ENCODE measurements at regions not wholly inside any gene's neighbourhood (a gene's known extent, or its start where the extent isn't known, plus 50 kb on each side); places are given as distances from the start of the nearest gene placed in this dataset.
A peak's percentile ranks its signal among the peaks of the same experiment; 100 is the strongest.

- Histone ChIP-seq H3K9me3 (ENCODE audit: control insufficient read depth, insufficient read depth, low read depth, low read length) (no peaks in the 10 kb centered on the region), H3K4me2 (ENCODE audit: extremely low read depth, insufficient read depth, low read length) (no peak overlapping the region), H4K20me1 (ENCODE audit: control insufficient read depth, extremely low read depth, insufficient read depth, low read length) (no peaks in the 10 kb centered on the region), H3K9ac (ENCODE audit: insufficient read depth, low read length) (no peak overlapping the region), H3K36me3 (ENCODE audit: control insufficient read depth, insufficient read depth, low read length) (no peaks in the 10 kb centered on the region), H3K27me3 (ENCODE audit: control insufficient read depth, insufficient read depth, low read length) (no peaks in the 10 kb centered on the region), H3K4me1 (ENCODE audit: control insufficient read depth, extremely low read depth, insufficient read depth, low read length) (no peaks in the 10 kb centered on the region), H3K4me3 (replicated peaks in 1 of 4; ENCODE audit: control extremely low read depth in 1 of 4, insufficient read depth in 1 of 4, low read depth in 3 of 4, low read length in 4 of 4) (no peak overlapping the region), H2AFZ (ENCODE audit: low read length) (no peak overlapping the region), H3K79me2 (ENCODE audit: control insufficient read depth, insufficient read depth, low read length) (no peaks in the 10 kb centered on the region), H3K27ac (ENCODE audit: insufficient read depth, low read length) (no peak overlapping the region)
- TF ChIP-seq CTCF (conservative IDR thresholded peaks at IDR 0.05 in 1 of 2, IDR thresholded peaks at IDR 0.05 in 1 of 2; ENCODE audit: low read depth in 1 of 2, low read length in 2 of 2) (no peak), EZH2 (IDR thresholded peaks at IDR 0.05; ENCODE audit: low read length, missing control alignments) (no peak)
- peak in 1 of 2 donors; percentile 13 for DNase-seq (ENCODE audit: low read depth in 2 of 2)
Observed at GRCh38 chr13:103931331-103931845, 865.2 kb upstream of the SLC10A2 start.

DNA sequence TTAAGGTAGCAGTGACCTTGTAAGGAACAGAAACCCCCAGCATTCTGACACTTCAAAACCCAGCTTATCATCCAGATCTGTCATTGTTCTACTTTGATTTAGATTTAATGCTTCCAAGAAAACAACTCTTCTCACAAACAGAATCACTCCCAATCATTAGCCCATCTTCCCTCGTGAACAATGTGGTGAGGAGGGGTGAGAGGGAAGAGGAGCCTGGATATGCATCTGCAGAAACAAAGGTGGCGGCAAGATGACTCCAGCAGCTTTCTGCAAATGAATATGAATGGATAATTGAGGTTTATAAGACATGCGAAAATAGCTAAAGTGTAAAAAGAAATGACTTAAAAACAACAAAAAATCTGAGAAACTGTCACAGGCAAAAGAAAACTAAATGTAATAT lies 859.9 kb upstream of the SLC10A2 start:
- Histone ChIP-seq H3K9ac (ENCODE audit: insufficient read depth, low read length) (no peak overlapping the region), H4K20me1 (ENCODE audit: control insufficient read depth, extremely low read depth, insufficient read depth, low read length) (no peaks in the 10 kb centered on the region), H3K36me3 (ENCODE audit: control insufficient read depth, insufficient read depth, low read length) (no peaks in the 10 kb centered on the region), H3K4me1 (ENCODE audit: control insufficient read depth, extremely low read depth, insufficient read depth, low read length) (no peaks in the 10 kb centered on the region), H3K4me2 (ENCODE audit: extremely low read depth, insufficient read depth, low read length) (no peak overlapping the region), H3K9me3 (ENCODE audit: control insufficient read depth, insufficient read depth, low read depth, low read length) (no peaks in the 10 kb centered on the region), H3K79me2 (ENCODE audit: control insufficient read depth, insufficient read depth, low read length) (no peaks in the 10 kb centered on the region), H2AFZ (ENCODE audit: low read length) (no peak overlapping the region), H3K27me3 (ENCODE audit: control insufficient read depth, insufficient read depth, low read length) (no peaks in the 10 kb centered on the region), H3K27ac (ENCODE audit: insufficient read depth, low read length) (no peak overlapping the region), H3K4me3 (replicated peaks in 1 of 4; ENCODE audit: control extremely low read depth in 1 of 4, insufficient read depth in 1 of 4, low read depth in 3 of 4, low read length in 4 of 4) (no peak overlapping the region)
- TF ChIP-seq CTCF (conservative IDR thresholded peaks at IDR 0.05 in 1 of 2, IDR thresholded peaks at IDR 0.05 in 1 of 2; ENCODE audit: low read depth in 1 of 2, low read length in 2 of 2) (no peak), EZH2 (IDR thresholded peaks at IDR 0.05; ENCODE audit: low read length, missing control alignments) (no peak)
- DNase-seq (ENCODE audit: low read depth in 2 of 2), result no peak

- TF ChIP-seq CTCF (conservative IDR thresholded peaks at IDR 0.05 in 1 of 2, IDR thresholded peaks at IDR 0.05 in 1 of 2; ENCODE audit: low read depth in 1 of 2, low read length in 2 of 2) (no peak), EZH2 (IDR thresholded peaks at IDR 0.05; ENCODE audit: low read length, missing control alignments) (no peak)
- peak in 1 of 2 donors; percentile 1 for DNase-seq (ENCODE audit: low read depth in 2 of 2)
- no peaks in the 10 kb centered on the region for H3K4me1 ChIP-seq (ENCODE audit: control insufficient read depth, extremely low read depth, insufficient read depth, low read length)
- H2AFZ ChIP-seq (ENCODE audit: low read length), result no peak overlapping the region
- H3K9ac ChIP-seq (ENCODE audit: insufficient read depth, low read length), result no peak overlapping the region
- H3K27ac ChIP-seq (ENCODE audit: insufficient read depth, low read length), result no peak overlapping the region
- no peaks in the 10 kb centered on the region for H3K36me3 ChIP-seq (ENCODE audit: control insufficient read depth, insufficient read depth, low read length)
- no peak overlapping the region for H3K4me2 ChIP-seq (ENCODE audit: extremely low read depth, insufficient read depth, low read length)
- H3K4me3 ChIP-seq (replicated peaks in 1 of 4; ENCODE audit: control extremely low read depth in 1 of 4, insufficient read depth in 1 of 4, low read depth in 3 of 4, low read length in 4 of 4), result no peak overlapping the region
- no peaks in the 10 kb centered on the region for H3K27me3 ChIP-seq (ENCODE audit: control insufficient read depth, insufficient read depth, low read length)
- H3K9me3 ChIP-seq (ENCODE audit: control insufficient read depth, insufficient read depth, low read depth, low read length), result no peaks in the 10 kb centered on the region
- no peaks in the 10 kb centered on the region for H4K20me1 ChIP-seq (ENCODE audit: control insufficient read depth, extremely low read depth, insufficient read depth, low read length)
- H3K79me2 ChIP-seq (ENCODE audit: control insufficient read depth, insufficient read depth, low read length), result no peaks in the 10 kb centered on the region
Observed at GRCh38 chr13:103908911-103909310, 842.7 kb upstream of the SLC10A2 start.
